Neuron (in vitro differentiated cells): ENCODE measurements at regions not wholly inside any gene's neighbourhood (a gene's known extent, or its start where the extent isn't known, plus 50 kb on each side); places are given as distances from the start of the nearest gene placed in this dataset.
A peak's percentile ranks its signal among the peaks of the same experiment; 100 is the strongest.

Source experiments
- H2AFZ ChIP-seq: one replicate; pipeline ENCODE4 v1.6.1; 2013; ENCODE audit warnings: low read depth, mild to moderate bottlenecking, inconsistent platforms, low read length, moderate library complexity
- H3K27me3 ChIP-seq: one replicate; pipeline ENCODE4 v1.6.1; 2013; ENCODE audit warnings: low read length; ENCODE audit not compliant: insufficient read depth
- H3K36me3 ChIP-seq: one replicate; pipeline ENCODE4 v1.6.1; 2013; ENCODE audit warnings: low read length; ENCODE audit not compliant: insufficient read depth
- H3K4me1 ChIP-seq: one replicate; pipeline ENCODE4 v1.6.1; 2013; ENCODE audit warnings: low read length; ENCODE audit not compliant: insufficient read depth
- H3K4me3 ChIP-seq: 2 replicates; pipeline ENCODE4 v1.5.1; 2013; ENCODE audit warnings: mild to moderate bottlenecking, low read length, moderate library complexity
- H3K9me3 ChIP-seq: one replicate; pipeline ENCODE4 v1.6.1; 2013; ENCODE audit warnings: low read length

GRCh38 chr1:243921111-243921510 lies 71.1 kb upstream of the AKT3 start:
- H2AFZ ChIP-seq: no peak overlapping the region
- H3K36me3 ChIP-seq: no peaks in the 10 kb centered on the region
- no peaks in the 10 kb centered on the region for H3K9me3 ChIP-seq
- peaks cover 21% of the 10 kb centered on the region for H3K4me1 ChIP-seq
- no peaks in the 10 kb centered on the region for H3K27me3 ChIP-seq
- H3K4me3 ChIP-seq: no peak overlapping the region

- Histone ChIP-seq H3K27me3 (no peaks in the 10 kb centered on the region), H2AFZ (peak overlapping the region; percentile 68), H3K4me1 (peaks cover 5% of the 10 kb centered on the region), H3K4me3 (peak overlapping the region; percentile 52), H3K36me3 (no peaks in the 10 kb centered on the region), H3K9me3 (no peaks in the 10 kb centered on the region)
Observed at GRCh38 chr1:243917863-243918565, 68.0 kb upstream of the AKT3 start.

GRCh38 chr1:243917177-243917862 lies 67.3 kb upstream of the AKT3 start:
- no peaks in the 10 kb centered on the region for H3K36me3 ChIP-seq

GRCh38 chr1:243916160-243916559 lies 66.1 kb upstream of the AKT3 start:
- H2AFZ ChIP-seq: no peak overlapping the region
- no peaks in the 10 kb centered on the region for H3K27me3 ChIP-seq
- H3K4me3 ChIP-seq: no peak overlapping the region
- H3K4me1 ChIP-seq: peaks cover 3% of the 10 kb centered on the region
- H3K36me3 ChIP-seq: no peaks in the 10 kb centered on the region
- no peaks in the 10 kb centered on the region for H3K9me3 ChIP-seq

More at GRCh38 chr1:243917177-243917862, 67.3 kb upstream of the AKT3 start:
- Histone ChIP-seq H3K9me3 (no peaks in the 10 kb centered on the region), H2AFZ (peak overlapping the region; percentile 68), H3K27me3 (no peaks in the 10 kb centered on the region), H3K4me3 (peak overlapping the region; percentile 52), H3K4me1 (peaks cover 5% of the 10 kb centered on the region)

GRCh38 chr1:243912347-243912746 lies 62.3 kb upstream of the AKT3 start:
- Histone ChIP-seq H3K4me1 (no peaks in the 10 kb centered on the region), H3K4me3 (no peak overlapping the region), H2AFZ (no peak overlapping the region), H3K27me3 (no peaks in the 10 kb centered on the region), H3K36me3 (no peaks in the 10 kb centered on the region), H3K9me3 (peaks cover 3% of the 10 kb centered on the region)

- Histone ChIP-seq H3K27me3 (no peaks in the 10 kb centered on the region), H2AFZ (no peak overlapping the region), H3K4me1 (no peaks in the 10 kb centered on the region), H3K36me3 (no peaks in the 10 kb centered on the region), H3K4me3 (no peak overlapping the region), H3K9me3 (peaks cover 3% of the 10 kb centered on the region)
Observed at GRCh38 chr1:243910607-243911006, 60.6 kb upstream of the AKT3 start.

- Histone ChIP-seq H3K4me3 (no peak overlapping the region), H2AFZ (no peak overlapping the region), H3K9me3 (no peaks in the 10 kb centered on the region), H3K4me1 (peaks cover 14% of the 10 kb centered on the region), H3K27me3 (no peaks in the 10 kb centered on the region), H3K36me3 (no peaks in the 10 kb centered on the region)
Observed at GRCh38 chr1:243903895-243904294, 53.9 kb upstream of the AKT3 start.

- Histone ChIP-seq H3K4me1 (peaks cover 14% of the 10 kb centered on the region), H3K27me3 (no peaks in the 10 kb centered on the region), H3K36me3 (no peaks in the 10 kb centered on the region), H2AFZ (no peak overlapping the region), H3K9me3 (no peaks in the 10 kb centered on the region), H3K4me3 (no peak overlapping the region)
Observed at GRCh38 chr1:243903041-243903440, 53.0 kb upstream of the AKT3 start.

GRCh38 chr1:243902100-243902499 lies 52.1 kb upstream of the AKT3 start:
- H3K27me3 ChIP-seq: no peaks in the 10 kb centered on the region
- no peaks in the 10 kb centered on the region for H3K36me3 ChIP-seq
- H3K4me3 ChIP-seq: no peak overlapping the region
- H3K9me3 ChIP-seq: peaks cover 1% of the 10 kb centered on the region
- no peak overlapping the region for H2AFZ ChIP-seq
- H3K4me1 ChIP-seq: peaks cover 14% of the 10 kb centered on the region
